Stimulated activated CD4-positive, alpha-beta T cell treated with anti-CD3 and anti-CD28 coated beads, TNF-alpha, amount 100 ng/mL, for 24 hours (primary cell): ENCODE measurements at regions not wholly inside any gene's neighbourhood (a gene's known extent, or its start where the extent isn't known, plus 50 kb on each side); places are given as distances from the start of the nearest gene placed in this dataset.
"Not testable (repeated sequence)": the region's sequence is repeated elsewhere in the genome, so short reads cannot be mapped to it uniquely, and the experiment has no call there.

Source experiments
- DNase-seq, 3 experiments: peaks; one replicate each; pipeline ENCODE4 v3.0.0-alpha.2; 2020; ENCODE audit warnings: low read depth in 3 of 3

GRCh38 chr14:103260629-103261124 is 73.4 kb upstream of the EIF5 start:
- no peak for DNase-seq

- DNase-seq, result no peak
These were observed 66.7 kb upstream of the EIF5 start for GRCh38 chr14:103267226-103267910.

GRCh38 chr14:103271189-103271588 is 62.8 kb upstream of the EIF5 start:
- no peak for DNase-seq

- no peak for DNase-seq
These were observed 60.8 kb upstream of the EIF5 start for GRCh38 chr14:103273145-103273744.

- DNase-seq, result no peak
These were observed 60.1 kb upstream of the EIF5 start for GRCh38 chr14:103273745-103274615.

- no peak for DNase-seq
These were observed 59.0 kb upstream of the EIF5 start for GRCh38 chr14:103275000-103275399.

- no peak for DNase-seq
These were observed 56.1 kb upstream of the EIF5 start for GRCh38 chr14:103277931-103278330.

GRCh38 chr14:103279142-103280025 is 54.7 kb upstream of the EIF5 start:
- no peak for DNase-seq

GRCh38 chr14:103280278-103280928 is 53.6 kb upstream of the EIF5 start:
- no peak for DNase-seq

- no peak for DNase-seq
These were observed 52.4 kb upstream of the EIF5 start for GRCh38 chr14:103281496-103282231.

GRCh38 chr14:103282309-103282708 is 51.7 kb upstream of the EIF5 start:
- DNase-seq, result not testable (repeated sequence)

GRCh38 chr14:103282932-103283331 is 51.1 kb upstream of the EIF5 start:
- no peak for DNase-seq

- no peak for DNase-seq
These were observed 50.1 kb upstream of the EIF5 start for GRCh38 chr14:103283916-103284315.
